SK-N-MC (cell line): ENCODE measurements at regions not wholly inside any gene's neighbourhood (a gene's known extent, or its start where the extent isn't known, plus 50 kb on each side); places are given as distances from the start of the nearest gene placed in this dataset.

Experiments used
- DNase-seq: peaks from one replicate; pipeline ENCODE4 v3.0.0-alpha.2; 2011; ENCODE audit warnings: low read depth, low spot score
- H3K27ac ChIP-seq: fragments of 200-600 bp; sonication (generic); 2 replicates; pipeline ENCODE4 v1.5.1; 2016; ENCODE audit warnings: mixed run types
- H3K36me3 ChIP-seq: fragments of 200-600 bp; sonication (generic); 2 replicates; pipeline ENCODE4 v1.6.1; 2017; ENCODE audit warnings: antibody characterized with exemption, low read length, mixed read lengths; ENCODE audit not compliant: insufficient read depth
- H3K4me3 ChIP-seq: fragments of 200-600 bp; sonication (generic); 2 replicates; pipeline ENCODE4 v1.5.1; 2016
- H3K9ac ChIP-seq: fragments of 200-600 bp; sonication (generic); 2 replicates; pipeline ENCODE4 v1.8.0; 2017; ENCODE audit warnings: mixed run types, mixed read lengths; ENCODE audit not compliant: insufficient read length
- H3K9me3 ChIP-seq: fragments of 200-600 bp; sonication (generic); 2 replicates; pipeline ENCODE4 v1.6.1; 2017; ENCODE audit warnings: low read depth, mild to moderate bottlenecking, antibody characterized with exemption, low read length, moderate library complexity, mixed read lengths
- EZH2 ChIP-seq: fragments of 200-600 bp; sonication (generic); IDR thresholded peaks from one replicate; pipeline ENCODE4 v1.6.1; 2017; ENCODE audit warnings: antibody characterized with exemption
- FOXP2 ChIP-seq: optimal IDR thresholded peaks from 2 replicates; pipeline ENCODE3; 2011; ENCODE audit warnings: mild to moderate bottlenecking, moderate library complexity; ENCODE audit not compliant: insufficient read depth; ENCODE audit errors: extremely low read length, control extremely low read depth
- POLR2AphosphoS5 ChIP-seq: IDR thresholded peaks from 2 replicates; pipeline ENCODE4 v1.6.1; 2012; ENCODE audit warnings: mild to moderate bottlenecking, low read depth, low read length, borderline replicate concordance

DNA sequence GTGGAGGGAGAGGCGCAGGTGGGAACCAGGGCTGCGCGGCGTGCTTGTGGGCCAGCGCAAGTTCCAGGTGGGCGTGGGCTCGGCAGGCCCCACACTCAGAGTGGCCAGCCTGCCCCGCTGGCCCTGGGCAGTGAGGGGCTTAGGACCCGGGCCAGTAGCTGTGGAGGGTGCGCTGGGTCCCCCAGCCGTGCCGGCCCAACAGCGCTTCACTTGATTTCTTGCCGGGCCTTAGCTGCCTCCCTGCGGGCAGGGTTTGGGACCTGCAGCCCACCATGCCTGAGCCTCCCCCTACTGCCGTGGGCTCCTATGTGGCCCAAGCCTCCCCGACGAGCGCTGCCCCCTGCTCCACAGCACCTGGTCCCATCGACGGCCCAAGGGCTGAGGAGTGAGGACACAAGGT is 1636.9 kb upstream of the SLC39A10 start:
- Histone ChIP-seq H3K4me3 (no peak overlapping the region), H3K9ac (no peak overlapping the region), H3K9me3 (no peaks in the 10 kb centered on the region), H3K36me3 (no peaks in the 10 kb centered on the region), H3K27ac (no peak overlapping the region)
- TF ChIP-seq POLR2AphosphoS5 = no peak
- TF ChIP-seq EZH2 = no peak
- TF ChIP-seq FOXP2 = no peak
- DNase-seq = no peak

DNA sequence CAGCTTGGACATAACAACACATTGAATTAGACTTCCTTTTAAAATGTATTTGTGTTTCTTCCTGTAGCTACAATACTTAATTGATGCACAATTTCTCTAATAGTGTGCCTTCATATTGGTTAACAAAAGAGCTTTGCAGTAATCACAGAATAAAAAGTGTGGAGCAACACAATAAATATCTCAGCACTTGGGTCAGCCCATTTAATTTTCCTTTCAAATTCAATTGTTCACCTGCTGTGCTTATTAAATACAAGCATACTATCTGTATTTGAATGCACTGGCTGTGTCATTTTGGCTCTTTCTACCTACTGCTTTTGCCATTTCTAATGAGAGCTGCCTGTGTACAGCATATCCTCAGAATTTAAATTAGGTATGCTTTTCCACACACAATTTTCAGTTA is 1641.3 kb upstream of the SLC39A10 start:
- no peak overlapping the region for H3K9ac ChIP-seq
- no peaks in the 10 kb centered on the region for H3K9me3 ChIP-seq
- no peak overlapping the region for H3K27ac ChIP-seq
- H3K4me3 ChIP-seq = no peak overlapping the region
- no peak for DNase-seq
- TF ChIP-seq EZH2 = no peak
- TF ChIP-seq POLR2AphosphoS5 = no peak
- no peak for TF ChIP-seq FOXP2
- H3K36me3 ChIP-seq = no peaks in the 10 kb centered on the region

DNA sequence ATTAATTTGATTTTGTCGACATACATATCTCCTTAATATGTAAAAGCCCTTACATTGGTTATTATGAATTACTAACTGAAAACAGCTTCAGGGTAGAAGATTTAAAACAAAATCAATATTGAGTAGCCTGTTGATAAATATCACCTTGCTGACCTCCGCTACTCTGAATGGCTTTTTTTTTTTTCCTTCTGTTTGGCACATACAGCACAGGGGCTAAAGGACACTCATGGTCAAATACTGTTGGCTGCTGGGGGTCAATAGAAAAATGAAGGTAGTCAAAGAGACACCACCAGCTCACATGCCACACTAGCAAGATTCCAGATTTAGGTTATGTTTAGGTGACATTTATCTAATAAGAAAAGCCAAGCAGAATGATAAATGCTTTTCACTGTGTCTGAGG is 1642.4 kb upstream of the SLC39A10 start:
- Histone ChIP-seq H3K27ac (no peak overlapping the region), H3K9me3 (no peaks in the 10 kb centered on the region), H3K4me3 (no peak overlapping the region), H3K9ac (no peak overlapping the region), H3K36me3 (no peaks in the 10 kb centered on the region)
- TF ChIP-seq FOXP2 (no peak), EZH2 (no peak), POLR2AphosphoS5 (no peak)
- no peak for DNase-seq

DNA sequence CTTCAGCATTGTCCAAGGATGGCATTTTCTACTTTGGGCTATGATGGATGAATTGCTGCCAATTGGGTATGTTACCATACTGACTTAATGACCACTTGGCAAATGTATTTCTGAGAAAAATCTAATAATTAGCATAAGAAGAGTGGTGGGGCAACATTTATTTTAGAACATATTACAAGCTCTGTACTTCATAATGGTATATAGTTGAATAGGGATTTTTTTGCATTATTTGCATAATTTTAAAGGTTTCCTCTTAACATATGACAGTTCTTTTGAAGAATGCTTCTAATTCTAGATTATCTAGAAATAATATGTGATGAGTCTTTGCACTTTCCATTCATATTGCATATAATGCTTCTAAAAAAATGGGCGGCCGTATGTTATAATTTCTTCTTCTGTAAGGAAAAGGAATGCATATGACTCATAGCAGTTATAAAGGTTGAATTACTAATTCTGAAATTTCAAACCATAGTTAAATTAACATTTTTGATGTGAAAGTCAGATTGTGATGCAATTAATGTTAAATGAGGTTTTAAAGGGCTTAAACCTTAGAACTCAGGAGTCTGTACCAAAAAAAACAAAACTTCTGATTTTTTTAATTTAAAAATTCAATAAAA is 1652.3 kb upstream of the SLC39A10 start:
- H3K9me3 ChIP-seq = no peaks in the 10 kb centered on the region
- no peak for TF ChIP-seq FOXP2
- TF ChIP-seq POLR2AphosphoS5 = no peak
- TF ChIP-seq EZH2 = no peak
- no peak for DNase-seq
- no peak overlapping the region for H3K4me3 ChIP-seq
- no peak overlapping the region for H3K9ac ChIP-seq
- no peak overlapping the region for H3K27ac ChIP-seq
- no peaks in the 10 kb centered on the region for H3K36me3 ChIP-seq

DNA sequence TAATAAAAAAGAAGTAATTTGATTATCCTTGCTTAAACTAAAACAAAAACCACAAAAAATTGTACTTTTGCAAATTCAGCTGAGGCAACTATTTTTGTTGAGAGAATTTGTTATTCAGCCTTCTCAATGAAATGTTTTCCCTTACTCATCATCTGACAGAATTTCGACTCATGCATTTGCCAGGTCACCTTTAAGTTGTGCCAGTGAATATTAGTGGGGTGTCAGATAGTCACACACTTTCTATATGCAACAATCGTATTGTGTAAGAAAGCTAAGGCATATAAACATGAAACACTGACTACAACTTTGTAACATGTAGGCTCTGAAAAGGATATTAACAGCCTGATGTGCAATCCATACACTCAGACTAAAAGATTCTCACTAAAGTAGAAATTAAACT is 1653.1 kb upstream of the SLC39A10 start:
- H3K9ac ChIP-seq = no peak overlapping the region
- no peak overlapping the region for H3K27ac ChIP-seq
- no peak overlapping the region for H3K4me3 ChIP-seq
- no peak for TF ChIP-seq FOXP2
- no peak for TF ChIP-seq POLR2AphosphoS5
- TF ChIP-seq EZH2 = no peak
- no peaks in the 10 kb centered on the region for H3K36me3 ChIP-seq
- no peak for DNase-seq
- no peaks in the 10 kb centered on the region for H3K9me3 ChIP-seq

DNA sequence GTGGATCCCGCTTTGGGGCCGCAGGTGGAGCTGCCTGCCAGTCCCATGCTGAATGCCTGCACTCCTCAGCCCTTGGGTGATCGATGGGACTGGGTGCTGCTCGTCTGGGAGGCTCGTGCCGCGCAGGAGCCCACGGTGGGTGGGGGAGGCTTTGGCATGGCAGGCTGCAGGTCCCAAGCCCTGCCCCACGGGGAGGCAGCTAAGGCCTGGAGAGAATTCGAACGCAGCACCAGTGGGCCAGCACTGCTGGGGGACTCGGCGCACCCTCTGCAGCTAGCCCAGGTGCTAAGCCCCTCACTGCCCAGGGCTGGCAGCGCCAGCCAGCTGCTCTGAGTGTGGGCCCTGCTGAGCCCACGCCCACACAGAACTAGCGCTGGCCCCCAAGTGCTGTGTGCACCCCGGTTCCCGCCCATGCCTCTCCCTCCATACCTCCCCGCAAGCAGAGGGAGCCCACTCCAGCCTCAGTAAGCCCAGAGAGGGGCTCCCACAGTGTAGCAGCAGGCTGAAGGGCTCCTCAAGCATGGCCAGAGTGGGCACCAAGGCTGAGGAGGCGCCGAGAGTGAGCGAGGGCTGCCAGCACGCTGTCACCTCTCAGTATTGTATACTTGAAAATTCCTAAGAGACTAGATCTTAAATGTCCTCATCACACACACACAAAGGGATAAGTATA is 1654.2 kb upstream of the SLC39A10 start:
- TF ChIP-seq FOXP2 = no peak
- no peak for TF ChIP-seq POLR2AphosphoS5
- TF ChIP-seq EZH2 = no peak
- H3K9ac ChIP-seq = no peak overlapping the region
- no peak for DNase-seq
- no peaks in the 10 kb centered on the region for H3K36me3 ChIP-seq
- H3K27ac ChIP-seq = no peak overlapping the region
- no peaks in the 10 kb centered on the region for H3K9me3 ChIP-seq
- no peak overlapping the region for H3K4me3 ChIP-seq

DNA sequence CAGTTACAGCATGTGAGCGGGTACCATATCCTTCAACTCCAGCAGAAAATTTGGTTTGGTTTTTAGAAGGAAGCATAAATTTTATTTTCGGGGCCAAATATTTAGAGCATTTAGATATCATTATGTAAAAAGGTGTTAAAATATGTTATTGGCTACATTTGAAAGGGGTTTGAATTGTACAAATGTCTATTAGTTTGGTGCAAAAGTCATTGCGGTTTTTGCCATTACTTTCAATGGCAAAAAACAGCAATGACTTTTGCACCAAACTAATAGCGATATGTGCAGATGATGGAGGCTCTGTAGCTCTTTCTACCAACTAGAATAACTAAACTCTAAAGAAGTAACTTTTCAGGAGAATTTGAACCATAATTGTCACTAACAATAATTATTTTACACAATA is 1666.2 kb upstream of the SLC39A10 start:
- no peak for DNase-seq
- no peaks in the 10 kb centered on the region for H3K9me3 ChIP-seq
- no peaks in the 10 kb centered on the region for H3K36me3 ChIP-seq
- H3K9ac ChIP-seq = no peak overlapping the region
- no peak for TF ChIP-seq EZH2
- no peak for TF ChIP-seq FOXP2
- no peak for TF ChIP-seq POLR2AphosphoS5
- no peak overlapping the region for H3K27ac ChIP-seq
- H3K4me3 ChIP-seq = no peak overlapping the region

DNA sequence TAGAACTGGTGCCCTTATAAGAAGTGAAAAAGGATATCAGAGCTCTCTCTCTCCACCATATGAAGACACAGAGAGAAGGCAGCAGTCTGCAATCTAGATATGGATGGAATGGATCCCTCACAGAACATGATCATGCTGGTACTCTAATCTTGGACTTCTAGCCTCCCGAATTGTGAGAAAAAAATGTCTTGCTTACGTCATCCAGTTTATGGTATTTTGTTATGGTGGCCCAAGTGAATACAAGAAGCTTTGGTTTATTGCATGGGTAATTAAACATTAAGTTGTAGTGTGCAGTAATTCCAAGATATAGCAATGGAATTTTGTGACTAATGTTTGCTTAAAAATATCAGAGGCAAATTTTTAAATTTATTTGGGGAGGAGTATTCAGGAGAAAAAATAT is 1667.4 kb upstream of the SLC39A10 start:
- H3K9me3 ChIP-seq = no peaks in the 10 kb centered on the region
- TF ChIP-seq POLR2AphosphoS5 (no peak), EZH2 (no peak), FOXP2 (no peak)
- no peak overlapping the region for H3K27ac ChIP-seq
- DNase-seq = no peak
- no peak overlapping the region for H3K4me3 ChIP-seq
- H3K9ac ChIP-seq = no peak overlapping the region
- H3K36me3 ChIP-seq = no peaks in the 10 kb centered on the region

DNA sequence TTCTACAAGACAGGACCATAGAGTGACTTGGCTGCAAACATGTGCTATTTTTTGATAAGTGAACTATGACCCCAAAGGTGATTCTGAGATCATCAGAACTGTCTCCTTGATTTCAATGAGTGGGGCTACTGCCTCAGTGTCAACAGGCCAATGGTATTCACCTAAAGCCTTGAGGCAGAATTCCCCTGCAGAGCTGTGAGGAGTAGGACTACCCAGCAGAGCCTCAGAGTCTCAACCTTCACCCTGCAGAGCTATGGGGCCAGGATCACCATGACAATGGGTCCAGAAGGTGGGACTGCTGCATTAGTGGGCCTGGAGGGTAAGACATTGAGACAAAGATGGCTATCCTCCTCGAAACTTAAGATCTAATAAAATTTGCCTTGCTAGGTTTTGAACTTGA is 1668.2 kb upstream of the SLC39A10 start:
- Histone ChIP-seq H3K9ac (no peak overlapping the region), H3K4me3 (no peak overlapping the region), H3K27ac (no peak overlapping the region), H3K36me3 (no peaks in the 10 kb centered on the region), H3K9me3 (no peaks in the 10 kb centered on the region)
- DNase-seq = no peak
- no peak for TF ChIP-seq POLR2AphosphoS5
- TF ChIP-seq FOXP2 = no peak
- no peak for TF ChIP-seq EZH2
